Activated CD4-positive, alpha-beta T cell treated with anti-CD3 and anti-CD28 coated beads for 36 hours (primary cell): ENCODE measurements at regions not wholly inside any gene's neighbourhood (a gene's known extent, or its start where the extent isn't known, plus 50 kb on each side); places are given as distances from the start of the nearest gene placed in this dataset.

Source experiments
- ATAC-seq: fragments of 200-7000 bp; cut with Tn5 transposase; one replicate; pipeline ENCODE4 v1.10.0; 2021; ENCODE audit warnings: mild to moderate bottlenecking, moderate library complexity
- CTCF ChIA-PET: fragments of 350-600 bp; sonication (Branson Sonifier 250); formaldehyde crosslinking; loops from one replicate; lab custom pipeline; 2021; ENCODE audit warnings: antibody characterized with exemption; lab: Charles Lee
- POLR2A ChIA-PET: fragments of 350-600 bp; sonication (Branson Sonifier 250); formaldehyde crosslinking; loops from one replicate; lab custom pipeline; 2021; ENCODE audit warnings: antibody characterized with exemption, inconsistent platforms; lab: Charles Lee
- DNase-seq: peaks from one replicate; pipeline ENCODE4 v3.0.0-alpha.2; 2020
- H3K27ac Mint-ChIP-seq: one replicate; pipeline ENCODE4 v1.8.0; 2021; ENCODE audit warnings: mixed read lengths
- H3K27me3 Mint-ChIP-seq: one replicate; pipeline ENCODE4 v1.8.0; 2021; ENCODE audit warnings: mixed read lengths
- H3K36me3 Mint-ChIP-seq: one replicate; pipeline ENCODE4 v1.8.0; 2021; ENCODE audit warnings: low read depth, mixed read lengths
- H3K4me1 Mint-ChIP-seq: one replicate; pipeline ENCODE4 v1.8.0; 2021; ENCODE audit warnings: mixed read lengths
- H3K4me3 Mint-ChIP-seq: one replicate; pipeline ENCODE4 v1.8.0; 2021; ENCODE audit warnings: mild to moderate bottlenecking, moderate library complexity, mixed read lengths
- H3K9me3 Mint-ChIP-seq: one replicate; pipeline ENCODE4 v1.8.0; 2021; ENCODE audit warnings: low read depth, mixed read lengths
- intact Hi-C, 2 experiments: fragments of 100-400 bp; cut with DNase I in 1 of 2; cut with micrococcal nuclease in 1 of 2; formaldehyde crosslinking; loops; one replicate each; pipeline versions ENCODE4 v1.14.2 to v1.15.1; 2022 to 2024; cut with DNase I, micrococcal nuclease

- ChIA-PET CTCF (interaction anchor here (0.9 to 1.1 kb wide), 2 partner anchors 12 to 46 kb away, joined by 3 to 4 read pairs; no protein-coding TSS in a partner anchor), POLR2A (no interaction called here)
- no peaks in the 10 kb centered on the region for H3K9me3 Mint-ChIP-seq
- H3K4me1 Mint-ChIP-seq = peaks cover 13% of the 10 kb centered on the region
- no peak for ATAC-seq
- H3K36me3 Mint-ChIP-seq = no peaks in the 10 kb centered on the region
- H3K27ac Mint-ChIP-seq = no peak overlapping the region
- intact Hi-C loops = no loop called here
- no peaks in the 10 kb centered on the region for H3K27me3 Mint-ChIP-seq
- no peak for DNase-seq
- no peak overlapping the region for H3K4me3 Mint-ChIP-seq
Measured at GRCh38 chr3:177932750-177933660, 603.2 kb upstream of the KCNMB2 start.

- peaks cover 8% of the 10 kb centered on the region for H3K4me1 Mint-ChIP-seq
- intact Hi-C loops = no loop called here
- no peaks in the 10 kb centered on the region for H3K9me3 Mint-ChIP-seq
- H3K4me3 Mint-ChIP-seq = no peak overlapping the region
- DNase-seq (no peak), ATAC-seq (no peak)
- ChIA-PET POLR2A (interaction anchor here (0.6 kb wide), 1 partner anchor 869 kb away, joined by 3 read pairs; no protein-coding TSS in a partner anchor), CTCF (interaction anchor here (0.9 to 1.1 kb wide), 2 partner anchors 11 to 45 kb away, joined by 3 to 4 read pairs; no protein-coding TSS in a partner anchor)
- H3K27me3 Mint-ChIP-seq = no peaks in the 10 kb centered on the region
- no peak overlapping the region for H3K27ac Mint-ChIP-seq
- H3K36me3 Mint-ChIP-seq = no peaks in the 10 kb centered on the region
Measured at GRCh38 chr3:177934001-177934891, 602.0 kb upstream of the KCNMB2 start.

GRCh38 chr3:177935047-177935446 is 601.2 kb upstream of the KCNMB2 start:
- Mint-ChIP-seq H3K36me3 (no peaks in the 10 kb centered on the region), H3K9me3 (no peaks in the 10 kb centered on the region), H3K4me3 (no peak overlapping the region), H3K27me3 (no peaks in the 10 kb centered on the region), H3K27ac (no peak overlapping the region), H3K4me1 (peaks cover 1% of the 10 kb centered on the region)
- ChIA-PET POLR2A (no interaction called here), CTCF (no interaction called here)
- DNase-seq (no peak), ATAC-seq (no peak)
- intact Hi-C loops = no loop called here

- intact Hi-C loops = no loop called here
- ATAC-seq = no peak
- H3K36me3 Mint-ChIP-seq = no peaks in the 10 kb centered on the region
- no peaks in the 10 kb centered on the region for H3K9me3 Mint-ChIP-seq
- ChIA-PET CTCF (no interaction called here), POLR2A (no interaction called here)
- H3K4me1 Mint-ChIP-seq = no peaks in the 10 kb centered on the region
- no peaks in the 10 kb centered on the region for H3K27me3 Mint-ChIP-seq
- H3K27ac Mint-ChIP-seq = no peak overlapping the region
- no peak for DNase-seq
- H3K4me3 Mint-ChIP-seq = no peak overlapping the region
Measured at GRCh38 chr3:177936721-177937120, 599.5 kb upstream of the KCNMB2 start.

- DNase-seq (no peak), ATAC-seq (no peak)
- H3K27me3 Mint-ChIP-seq = no peaks in the 10 kb centered on the region
- intact Hi-C loops = no loop called here
- peaks cover 33% of the 10 kb centered on the region for H3K4me1 Mint-ChIP-seq
- ChIA-PET CTCF (interaction anchor here (1.1 kb wide), 1 partner anchor 132 kb away, joined by 4 read pairs; no protein-coding TSS in a partner anchor), POLR2A (no interaction called here)
- H3K27ac Mint-ChIP-seq = no peak overlapping the region
- peaks cover 6% of the 10 kb centered on the region for H3K36me3 Mint-ChIP-seq
- peaks cover 4% of the 10 kb centered on the region for H3K9me3 Mint-ChIP-seq
- H3K4me3 Mint-ChIP-seq = no peak overlapping the region
Measured at GRCh38 chr3:177942911-177943310, 593.3 kb upstream of the KCNMB2 start.

- H3K27ac Mint-ChIP-seq = peak overlapping the region; percentile 81
- H3K4me1 Mint-ChIP-seq = peaks cover 33% of the 10 kb centered on the region
- ChIA-PET POLR2A (no interaction called here), CTCF (interaction anchor here (1.6 kb wide), 1 partner anchor 11 kb away, joined by 4 read pairs; no protein-coding TSS in a partner anchor)
- intact Hi-C loops = no loop called here
- peaks cover 4% of the 10 kb centered on the region for H3K9me3 Mint-ChIP-seq
- DNase-seq (no peak), ATAC-seq (peak; percentile 81)
- no peak overlapping the region for H3K4me3 Mint-ChIP-seq
- peaks cover 6% of the 10 kb centered on the region for H3K36me3 Mint-ChIP-seq
- no peaks in the 10 kb centered on the region for H3K27me3 Mint-ChIP-seq
Measured at GRCh38 chr3:177944228-177944661, 592.0 kb upstream of the KCNMB2 start.

- no peaks in the 10 kb centered on the region for H3K27me3 Mint-ChIP-seq
- H3K4me1 Mint-ChIP-seq = peaks cover 33% of the 10 kb centered on the region
- intact Hi-C loops = no loop called here
- ATAC-seq = no peak
- POLR2A ChIA-PET = no interaction called here
- no peak overlapping the region for H3K4me3 Mint-ChIP-seq
- H3K9me3 Mint-ChIP-seq = peaks cover 4% of the 10 kb centered on the region
- CTCF ChIA-PET = interaction anchor here (1.6 kb wide), 1 partner anchor 13 kb away, joined by 4 read pairs; no protein-coding TSS in a partner anchor
- DNase-seq = no peak
- no peak overlapping the region for H3K27ac Mint-ChIP-seq
- peaks cover 6% of the 10 kb centered on the region for H3K36me3 Mint-ChIP-seq
Measured at GRCh38 chr3:177946048-177946447, 590.2 kb upstream of the KCNMB2 start.

GRCh38 chr3:177946497-177946896 is 589.7 kb upstream of the KCNMB2 start:
- Mint-ChIP-seq H3K4me3 (no peak overlapping the region), H3K36me3 (peaks cover 6% of the 10 kb centered on the region), H3K4me1 (peaks cover 33% of the 10 kb centered on the region), H3K9me3 (peaks cover 4% of the 10 kb centered on the region), H3K27ac (no peak overlapping the region), H3K27me3 (no peaks in the 10 kb centered on the region)
- CTCF ChIA-PET = no interaction called here
- POLR2A ChIA-PET = no interaction called here
- DNase-seq = no peak
- no peak for ATAC-seq
- intact Hi-C loops = no loop called here

- no peak overlapping the region for H3K27ac Mint-ChIP-seq
- H3K36me3 Mint-ChIP-seq = peaks cover 6% of the 10 kb centered on the region
- H3K9me3 Mint-ChIP-seq = peaks cover 4% of the 10 kb centered on the region
- H3K4me1 Mint-ChIP-seq = peaks cover 33% of the 10 kb centered on the region
- intact Hi-C loops = no loop called here
- DNase-seq (no peak), ATAC-seq (no peak)
- H3K27me3 Mint-ChIP-seq = no peaks in the 10 kb centered on the region
- H3K4me3 Mint-ChIP-seq = no peak overlapping the region
- ChIA-PET POLR2A (no interaction called here), CTCF (no interaction called here)
Measured at GRCh38 chr3:177946936-177947335, 589.3 kb upstream of the KCNMB2 start.

- DNase-seq = no peak
- no peaks in the 10 kb centered on the region for H3K27me3 Mint-ChIP-seq
- peaks cover 29% of the 10 kb centered on the region for H3K4me1 Mint-ChIP-seq
- intact Hi-C loops = no loop called here
- H3K36me3 Mint-ChIP-seq = peaks cover 6% of the 10 kb centered on the region
- no peak overlapping the region for H3K27ac Mint-ChIP-seq
- ChIA-PET POLR2A (interaction anchor here (0.7 kb wide), 1 partner anchor 443 kb away, joined by 3 read pairs; no protein-coding TSS in a partner anchor), CTCF (no interaction called here)
- H3K9me3 Mint-ChIP-seq = peaks cover 4% of the 10 kb centered on the region
- no peak for ATAC-seq
- H3K4me3 Mint-ChIP-seq = no peak overlapping the region
Measured at GRCh38 chr3:177947901-177948300, 588.3 kb upstream of the KCNMB2 start.

GRCh38 chr3:177948716-177949425 is 587.4 kb upstream of the KCNMB2 start:
- DNase-seq (no peak), ATAC-seq (no peak)
- peaks cover 5% of the 10 kb centered on the region for H3K36me3 Mint-ChIP-seq
- no peak overlapping the region for H3K27ac Mint-ChIP-seq
- CTCF ChIA-PET = interaction anchor here (0.7 kb wide), 1 partner anchor 8 kb away, joined by 3 read pairs; no protein-coding TSS in a partner anchor
- no peak overlapping the region for H3K4me3 Mint-ChIP-seq
- H3K4me1 Mint-ChIP-seq = peaks cover 20% of the 10 kb centered on the region
- no peaks in the 10 kb centered on the region for H3K27me3 Mint-ChIP-seq
- H3K9me3 Mint-ChIP-seq = peaks cover 3% of the 10 kb centered on the region
- intact Hi-C loops = no loop called here
- POLR2A ChIA-PET = no interaction called here
